ENCODE measurements at regions not wholly inside any gene's neighbourhood (a gene's known extent, or its start where the extent isn't known, plus 50 kb on each side); places are given as distances from the start of the nearest gene placed in this dataset.

DNA sequence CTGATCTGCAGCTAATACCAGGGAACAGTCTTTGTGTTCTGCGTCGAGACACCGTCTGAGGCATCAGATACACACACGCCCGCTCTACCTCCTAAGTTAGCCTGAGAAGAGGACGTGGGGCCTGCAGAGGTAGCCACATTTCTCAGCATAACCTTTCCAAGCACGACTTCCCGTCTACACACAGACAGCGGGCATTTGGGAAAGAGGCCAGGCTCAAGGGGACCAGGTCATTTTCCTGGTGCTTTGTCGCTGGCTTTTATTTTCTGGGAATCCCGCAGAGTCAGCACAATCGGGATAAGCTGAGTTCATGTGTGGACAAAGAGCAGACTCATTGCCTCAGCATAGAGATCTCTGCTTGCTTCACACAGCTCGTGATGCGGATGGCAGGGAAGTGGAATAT lies 72.5 kb upstream of the SMYD2 start:
- DNase-seq = no peak

DNA sequence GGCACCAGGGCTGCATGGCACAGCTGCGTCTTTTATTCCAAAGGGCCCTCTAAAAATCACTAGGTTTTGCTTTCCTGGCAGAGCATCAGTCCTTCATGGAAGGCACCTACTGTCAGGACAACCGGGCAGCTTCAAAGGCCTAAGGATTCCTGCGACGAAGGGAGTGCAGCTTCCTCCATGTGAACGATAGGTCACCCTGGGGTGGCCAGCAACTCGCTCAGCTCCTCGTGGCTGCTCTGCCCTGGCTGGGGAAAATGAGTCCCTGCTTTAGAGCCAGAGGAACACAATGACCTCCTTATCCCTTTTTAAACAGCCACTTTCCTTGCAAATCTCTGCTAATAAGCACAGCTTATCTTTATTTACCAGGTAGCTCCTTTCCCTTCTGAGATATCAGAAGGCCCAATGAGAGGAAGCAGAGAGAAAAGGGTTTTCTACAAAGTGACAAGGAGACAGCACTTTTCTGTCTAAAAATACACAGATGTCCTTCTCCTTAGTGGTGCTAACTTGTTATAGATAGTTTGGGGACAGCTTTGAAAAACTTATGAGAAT lies 71.6 kb upstream of the SMYD2 start:
- DNase-seq = no peak

DNA sequence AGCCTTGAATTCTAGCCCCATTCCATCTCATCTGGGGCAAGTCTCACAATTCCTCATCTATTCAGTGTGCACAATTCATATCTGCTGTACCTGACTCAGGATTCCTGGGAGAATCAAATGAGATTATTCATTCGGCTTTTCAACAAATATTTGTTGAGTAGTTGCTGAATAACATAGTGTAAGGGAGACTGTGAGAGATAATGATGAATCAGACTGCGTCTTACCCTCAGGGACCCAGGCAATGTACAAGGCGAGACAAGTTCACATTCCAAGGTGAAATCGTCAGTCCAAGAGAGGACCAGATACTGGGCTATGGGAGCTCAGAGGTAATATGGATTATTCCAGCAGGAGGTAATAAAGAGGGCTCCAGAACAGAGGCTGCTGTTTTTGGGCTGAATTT lies 67.8 kb upstream of the SMYD2 start:
- DNase-seq = no peak

DNA sequence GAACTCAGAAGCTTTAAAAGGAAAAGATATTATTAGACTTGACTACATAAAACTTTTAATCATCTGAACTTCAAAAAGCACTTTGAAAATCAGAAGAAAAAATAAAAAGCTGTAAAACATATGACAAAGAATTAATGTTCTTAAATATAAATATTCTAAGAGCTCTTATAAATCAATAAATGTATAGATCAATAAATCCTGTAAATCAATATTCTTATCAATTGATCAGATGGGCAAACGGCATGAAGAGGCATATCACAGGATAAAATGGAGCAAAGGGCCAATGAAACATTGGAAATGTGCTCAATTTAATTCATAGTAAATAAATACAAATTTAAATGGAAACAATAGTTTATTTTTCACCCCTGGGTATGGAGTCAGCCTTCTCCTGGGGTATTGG lies 66.1 kb upstream of the SMYD2 start:
- no peak for DNase-seq

DNA sequence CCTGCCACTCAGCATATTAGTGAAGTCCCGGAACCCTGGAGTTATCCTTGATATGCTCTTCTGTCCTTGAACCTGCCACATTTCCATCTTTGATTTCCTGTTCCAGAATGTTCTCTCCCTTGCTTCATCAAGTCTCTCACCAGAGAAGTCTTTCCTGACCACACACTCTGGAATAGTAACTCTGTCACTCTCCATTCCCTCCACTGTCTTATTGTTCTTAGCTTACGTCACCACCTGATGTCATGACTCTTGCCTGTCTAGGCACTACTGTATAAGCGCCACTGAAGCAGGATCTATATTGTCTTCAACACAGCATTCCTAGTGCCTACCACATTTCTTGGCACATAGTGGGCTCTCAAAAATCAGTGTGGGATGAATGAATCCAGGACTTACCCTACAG lies 65.4 kb upstream of the SMYD2 start:
- DNase-seq = no peak

GRCh38 chr1:214216021-214216420 lies 64.9 kb upstream of the SMYD2 start:
- DNase-seq = no peak

- no peak for DNase-seq
Observed at GRCh38 chr1:214216779-214217178, 64.2 kb upstream of the SMYD2 start.

GRCh38 chr1:214219902-214220301 lies 61.1 kb upstream of the SMYD2 start:
- DNase-seq = no peak

GRCh38 chr1:214220891-214221290 lies 60.1 kb upstream of the SMYD2 start:
- no peak for DNase-seq

GRCh38 chr1:214224611-214225354 lies 56.2 kb upstream of the SMYD2 start:
- DNase-seq = no peak

- DNase-seq = no peak
Observed at GRCh38 chr1:214228976-214229375, 52.0 kb upstream of the SMYD2 start.

- no peak for DNase-seq
Observed at GRCh38 chr1:214229736-214230135, 51.2 kb upstream of the SMYD2 start.

Measured in activated CD4-positive, alpha-beta T cell treated with anti-CD3 and anti-CD28 coated beads, Interleukin-2, amount 50 U/mL, for 48 hours (primary cell).